ENCODE measurements at regions not wholly inside any gene's neighbourhood (a gene's known extent, or its start where the extent isn't known, plus 50 kb on each side); places are given as distances from the start of the nearest gene placed in this dataset.

DNA sequence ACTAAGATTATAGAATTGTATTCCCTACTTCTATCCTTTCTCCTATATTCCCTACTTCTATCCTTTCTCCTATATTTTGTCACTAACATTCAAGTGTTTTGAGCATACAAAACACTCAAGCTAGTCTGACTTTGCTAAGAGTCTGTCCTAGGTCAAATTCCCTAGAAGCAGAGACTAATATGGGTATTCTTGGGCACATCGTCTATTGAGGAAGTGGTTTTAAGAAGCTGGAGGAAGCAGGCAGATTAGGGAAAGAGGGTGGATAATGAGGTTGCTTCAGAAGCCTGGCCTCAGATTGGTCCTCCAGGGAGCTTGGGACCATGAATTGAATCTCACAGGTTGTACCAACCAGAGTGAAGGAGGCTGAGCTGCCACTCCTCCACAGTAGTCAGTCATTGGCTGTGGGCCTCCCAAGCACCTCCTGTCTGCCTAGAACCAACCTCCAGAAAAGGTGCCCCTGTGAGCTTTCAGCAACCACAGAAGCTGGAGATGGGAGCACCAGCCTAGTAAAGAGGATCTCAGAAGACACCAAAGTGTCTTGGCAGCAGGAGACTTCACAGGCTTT is 295.9 kb upstream of the PHF14 start:
- TF ChIP-seq GATA2 (IDR thresholded peaks at IDR 0.05; ENCODE audit: low read depth, low read length) (no peak), GATA3 (IDR thresholded peaks at IDR 0.05; ENCODE audit: low read depth, low read length) (no peak)
